ENCODE measurements at regions not wholly inside any gene's neighbourhood (a gene's known extent, or its start where the extent isn't known, plus 50 kb on each side); places are given as distances from the start of the nearest gene placed in this dataset.

DNA sequence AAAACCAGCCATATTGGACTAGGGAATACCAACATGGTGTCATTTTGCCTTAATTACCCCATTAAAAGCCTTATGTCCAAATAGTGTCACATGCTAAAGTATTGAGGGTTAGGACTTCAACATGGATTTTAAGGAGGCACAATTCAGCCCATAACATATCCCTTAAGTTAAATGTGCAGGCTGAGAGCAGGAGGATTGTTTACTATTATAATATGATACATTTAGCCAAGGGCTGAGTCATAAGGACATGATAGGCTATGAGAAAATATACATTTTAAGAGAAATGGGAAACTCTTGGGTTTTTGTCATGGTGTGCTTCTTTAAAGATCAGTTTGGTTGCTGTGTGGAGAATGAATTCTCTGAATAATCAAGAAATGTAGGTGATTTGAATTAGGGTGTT is 136.8 kb downstream of the RDH14 start:
- no peak for DNase-seq

DNA sequence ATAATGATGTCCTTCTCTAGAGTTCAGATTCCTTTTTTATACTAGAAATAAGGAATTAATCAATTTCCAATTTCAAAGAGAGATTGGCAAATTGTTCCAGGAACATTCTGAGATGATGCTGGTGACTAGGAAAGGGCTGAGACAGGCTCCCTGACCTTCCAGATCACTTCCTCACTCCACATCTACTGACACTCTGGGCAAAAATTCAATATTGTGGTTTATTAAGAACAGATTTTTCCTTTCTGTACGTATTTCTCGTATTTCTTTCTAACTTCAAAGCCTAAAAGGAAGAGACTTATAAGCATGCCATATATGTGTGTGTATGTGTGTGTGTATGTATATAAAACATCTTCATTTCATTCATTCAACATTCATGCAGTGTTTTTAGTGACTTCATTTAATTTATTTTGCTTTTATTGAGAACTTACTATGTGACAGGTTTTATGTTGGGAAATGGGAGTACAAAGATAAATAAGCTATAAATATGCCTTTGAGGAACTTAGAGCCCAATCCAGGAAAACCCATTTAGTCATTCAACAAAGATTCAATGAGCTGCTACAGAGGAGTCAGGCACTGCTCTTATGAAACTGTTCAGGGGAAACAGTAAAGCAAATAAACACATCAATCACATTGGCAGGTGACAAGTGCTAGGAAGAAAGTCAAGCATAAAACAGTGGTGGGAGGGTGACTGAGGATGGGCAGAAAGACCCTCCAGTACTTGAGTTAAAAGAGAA is 137.9 kb downstream of the RDH14 start:
- no peak for DNase-seq

DNA sequence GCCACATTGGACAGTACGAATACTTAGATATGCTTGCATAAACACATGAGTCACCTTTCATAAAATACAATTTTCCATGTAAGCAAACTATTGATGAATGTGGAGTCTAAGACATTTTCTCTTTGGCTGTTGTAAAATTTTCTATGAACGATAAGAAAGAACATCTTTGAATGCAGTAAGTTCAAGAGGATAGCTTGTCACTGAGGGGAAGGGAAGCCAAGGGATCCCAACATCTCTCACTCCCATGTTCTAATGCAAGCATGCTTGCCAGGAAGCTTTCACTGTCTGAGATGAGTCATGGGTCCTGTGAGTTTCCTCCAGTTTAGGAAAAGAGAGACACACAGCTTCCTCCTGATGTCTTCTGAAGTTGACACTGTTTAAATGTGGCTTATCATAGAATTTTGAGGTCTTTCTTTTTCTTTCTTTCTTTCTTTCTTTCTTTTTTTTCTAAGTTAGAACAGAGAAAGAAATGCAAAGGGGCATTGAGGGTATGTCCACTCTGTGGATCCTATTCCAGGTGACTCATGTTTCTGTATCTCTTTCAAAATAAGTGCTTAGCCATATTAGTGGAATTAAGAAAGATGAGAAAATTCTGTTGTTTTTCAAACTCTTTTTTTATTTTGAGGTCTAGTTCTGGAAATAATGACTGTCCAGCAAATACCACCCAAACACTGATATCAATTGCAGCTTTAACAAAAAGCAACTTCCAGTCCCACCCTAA is 146.6 kb downstream of the RDH14 start:
- no peak for DNase-seq

DNA sequence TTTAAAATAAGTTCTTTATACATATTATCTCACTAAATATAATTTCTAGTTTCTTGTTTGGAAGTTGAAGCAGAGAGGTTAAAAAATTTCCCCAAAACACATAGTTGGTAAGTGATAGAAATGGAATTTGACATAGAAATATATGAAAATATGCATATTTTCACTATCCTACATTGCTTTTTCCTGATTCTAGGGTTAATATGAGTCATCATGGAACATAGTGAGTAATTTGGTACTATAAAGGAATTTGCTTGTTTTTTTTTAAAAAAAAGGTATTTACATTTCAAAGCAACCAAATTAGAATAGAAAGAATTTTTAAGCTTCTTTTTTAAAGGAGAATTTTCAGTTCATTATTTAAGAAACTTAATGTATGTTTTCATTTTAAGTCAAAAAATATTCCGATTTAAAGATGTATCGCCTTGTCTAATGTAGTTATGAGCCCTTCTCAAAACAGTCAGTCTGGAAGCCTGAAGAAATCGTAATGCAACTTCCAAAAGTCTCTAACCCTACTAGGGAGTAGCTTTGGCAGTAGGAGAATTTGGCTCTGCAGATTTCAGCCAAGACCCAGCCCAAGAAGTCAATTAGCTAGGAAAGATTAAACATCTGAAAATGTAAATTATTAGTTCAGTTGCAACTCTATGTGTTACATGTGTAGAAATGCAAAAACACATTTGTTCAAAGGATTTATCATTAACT is 147.3 kb downstream of the RDH14 start:
- no peak for DNase-seq

DNA sequence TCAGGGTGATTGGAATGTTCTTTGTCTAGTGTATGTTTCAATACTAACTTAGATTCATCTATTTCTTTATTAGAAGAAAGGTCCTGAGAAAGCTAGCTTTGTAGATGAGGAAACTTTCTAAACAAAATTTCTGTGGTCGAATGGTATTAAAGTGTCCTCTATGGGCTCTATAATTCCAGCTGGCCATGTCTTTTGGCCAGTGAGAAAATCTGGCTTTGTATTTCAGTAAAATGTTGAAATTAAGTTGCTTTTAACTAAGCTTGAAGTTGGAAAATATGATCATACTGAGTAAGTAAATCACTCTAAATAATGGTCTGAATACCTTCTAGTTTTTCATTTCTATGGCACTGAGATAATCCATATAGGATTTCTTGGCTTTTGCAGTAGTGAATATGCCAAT is 148.8 kb downstream of the RDH14 start:
- no peak for DNase-seq

DNA sequence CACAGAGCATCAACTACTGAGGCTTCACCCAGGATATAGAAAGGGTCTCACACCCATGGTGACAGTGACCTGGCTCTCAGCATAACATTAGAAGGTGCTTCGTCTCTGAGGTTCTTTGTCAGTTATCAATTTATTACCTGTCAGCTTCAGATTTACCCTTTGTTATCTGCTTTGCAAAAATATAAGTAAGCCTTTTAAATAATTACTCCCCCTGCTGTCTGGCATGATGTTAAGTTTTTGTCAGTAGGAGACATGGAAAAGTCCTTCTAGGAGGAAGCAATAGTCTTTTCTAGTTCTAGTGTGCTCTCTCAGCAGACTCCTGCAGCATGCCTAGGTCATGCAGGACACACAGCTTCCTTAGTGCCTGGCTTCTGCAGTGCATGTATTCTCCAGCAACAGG is 149.9 kb downstream of the RDH14 start:
- DNase-seq: no peak

DNA sequence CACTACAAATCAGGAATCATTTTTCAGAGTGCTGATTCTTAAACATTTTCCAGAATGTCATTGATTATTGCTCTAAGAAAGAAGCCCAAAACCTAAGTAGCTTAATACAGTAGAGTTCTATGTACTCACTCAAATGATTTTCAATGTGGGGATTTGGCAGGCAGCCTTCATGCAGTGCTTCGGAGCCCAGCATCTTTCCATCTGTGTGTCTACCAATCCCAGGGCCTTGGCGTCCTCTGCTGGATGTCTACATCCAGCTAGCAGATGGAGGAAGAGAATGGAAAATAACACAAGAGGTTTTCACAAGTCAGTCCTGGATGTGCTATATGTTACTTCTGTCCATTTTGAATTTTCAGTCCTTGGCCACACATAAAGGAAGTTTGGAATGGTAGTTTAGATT is 151.8 kb downstream of the RDH14 start:
- DNase-seq: no peak

DNA sequence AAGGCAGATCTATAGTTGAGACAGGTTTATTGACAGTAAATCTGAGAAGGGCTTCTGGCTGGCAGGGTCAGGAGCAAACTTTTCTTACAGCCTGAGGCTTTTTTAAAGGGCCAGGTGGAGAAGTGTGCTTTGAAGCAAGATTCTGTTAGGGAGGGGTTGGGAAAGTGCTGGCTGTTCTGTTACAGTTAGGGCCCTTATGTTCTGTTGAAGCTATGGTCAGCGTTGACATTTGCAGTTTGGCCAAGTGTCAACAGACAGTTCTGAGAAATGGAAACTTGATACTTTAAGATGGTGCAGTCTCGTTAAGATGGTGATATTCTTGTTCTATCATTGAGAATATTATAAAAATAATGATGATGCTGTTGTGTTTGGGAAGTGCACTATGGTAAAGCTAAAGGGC is 154.2 kb downstream of the RDH14 start:
- DNase-seq: no peak

DNA sequence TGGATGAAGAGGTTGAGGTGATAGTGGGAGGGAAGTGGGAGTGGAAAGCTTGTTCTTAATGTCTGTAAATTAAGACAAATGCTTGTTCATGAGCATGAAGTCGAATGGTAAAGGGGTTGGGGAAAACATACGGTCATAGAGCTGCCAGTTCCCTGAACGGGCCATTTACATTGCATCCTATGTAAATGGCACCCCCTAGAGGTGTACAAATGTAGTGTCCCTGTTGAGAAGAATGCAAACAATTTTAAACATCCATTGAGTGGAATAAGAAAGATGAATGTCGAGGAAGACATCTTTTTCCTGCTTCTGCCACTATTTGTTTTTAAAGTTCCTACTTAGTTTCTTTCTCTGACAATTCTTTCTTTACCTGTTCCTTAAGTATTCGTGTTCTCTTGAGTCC is 155.7 kb downstream of the RDH14 start:
- peak in 1 of 2 experiments; percentile 5 for DNase-seq

DNA sequence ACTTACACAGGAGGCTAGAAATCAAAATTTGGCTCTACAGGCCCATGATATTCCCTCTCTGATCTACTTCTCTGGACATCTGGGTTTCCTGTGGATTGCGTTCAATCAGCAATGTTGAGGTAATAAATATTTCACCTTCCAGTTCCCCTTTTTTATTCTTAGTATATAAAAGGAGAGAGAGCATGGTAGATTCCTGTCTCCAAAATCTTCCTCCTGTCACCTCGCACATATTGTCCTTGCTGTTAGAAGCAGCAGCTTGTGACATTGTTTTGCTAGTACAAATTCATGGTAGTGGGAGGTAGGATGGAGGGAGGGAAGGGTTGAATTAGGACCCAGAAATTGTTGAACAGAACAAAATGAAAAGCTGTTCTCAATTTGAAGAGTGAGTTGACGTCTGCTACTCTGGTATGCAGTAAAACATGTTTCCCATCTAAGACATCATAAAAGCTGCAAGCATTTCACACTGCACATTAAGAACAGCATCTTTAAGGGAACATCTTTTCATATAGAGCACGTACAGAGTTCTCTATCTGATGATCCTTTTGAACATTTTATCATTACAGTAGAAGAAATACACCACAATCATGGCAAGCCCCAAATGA is 156.4 kb downstream of the RDH14 start:
- DNase-seq: no peak

DNA sequence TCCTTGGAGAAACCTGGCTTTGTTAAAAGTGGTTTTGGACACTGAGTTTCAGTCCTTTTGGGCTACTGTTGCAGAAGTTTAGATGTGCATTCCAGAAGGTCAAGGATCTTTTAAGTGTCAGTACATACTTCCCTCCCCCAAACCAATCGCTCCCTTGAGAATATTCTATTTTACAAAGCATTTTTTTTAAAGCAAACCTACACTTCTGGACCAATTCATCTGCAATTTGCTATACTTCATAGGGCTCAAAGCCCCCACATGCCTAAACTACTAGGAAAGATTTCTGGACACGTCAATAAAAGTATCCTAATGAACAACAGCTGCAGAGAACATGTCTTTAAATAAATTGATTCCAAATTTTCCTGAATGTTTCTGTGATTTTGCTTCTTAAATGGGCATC is 157.6 kb downstream of the RDH14 start:
- DNase-seq: no peak

DNA sequence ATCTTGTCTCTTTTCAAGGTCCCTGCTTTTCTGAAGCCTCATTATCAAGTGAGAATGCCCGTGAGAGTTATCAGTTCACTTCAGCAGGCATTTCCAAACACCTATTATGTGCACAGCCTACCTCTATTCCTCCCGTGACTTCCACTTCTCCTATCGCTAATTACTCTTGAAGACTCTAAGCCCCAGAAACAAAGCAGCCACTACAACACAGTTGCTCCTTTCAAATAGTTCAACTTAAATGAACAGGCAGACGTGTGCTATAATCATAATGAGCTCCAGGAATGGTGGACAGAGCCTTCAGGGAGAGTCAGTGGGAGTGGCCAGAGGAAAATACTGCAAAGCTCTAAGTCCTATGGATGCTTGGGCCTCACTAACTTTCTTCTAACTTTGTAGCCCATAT is 159.0 kb downstream of the RDH14 start:
- DNase-seq: no peak

DNA sequence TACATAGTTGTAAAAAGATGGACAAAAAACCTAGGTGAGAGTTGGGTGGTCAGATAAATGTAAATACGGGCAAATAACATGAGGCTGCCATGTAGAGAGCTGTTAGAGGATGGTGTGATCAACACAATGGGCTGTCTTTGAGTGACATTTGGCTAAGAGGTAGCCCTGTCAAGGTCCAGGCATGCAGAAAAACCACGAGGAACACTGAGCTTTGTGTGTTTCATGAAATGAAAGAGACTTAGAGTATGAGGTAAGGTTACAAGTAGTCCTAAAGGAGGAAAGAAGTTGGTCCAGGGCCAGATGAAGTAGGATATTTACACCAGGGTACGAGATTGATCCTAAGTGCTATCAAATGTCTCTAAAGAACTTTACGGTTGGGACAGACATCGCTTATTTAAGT is 160.9 kb downstream of the RDH14 start:
- no peak for DNase-seq

DNA sequence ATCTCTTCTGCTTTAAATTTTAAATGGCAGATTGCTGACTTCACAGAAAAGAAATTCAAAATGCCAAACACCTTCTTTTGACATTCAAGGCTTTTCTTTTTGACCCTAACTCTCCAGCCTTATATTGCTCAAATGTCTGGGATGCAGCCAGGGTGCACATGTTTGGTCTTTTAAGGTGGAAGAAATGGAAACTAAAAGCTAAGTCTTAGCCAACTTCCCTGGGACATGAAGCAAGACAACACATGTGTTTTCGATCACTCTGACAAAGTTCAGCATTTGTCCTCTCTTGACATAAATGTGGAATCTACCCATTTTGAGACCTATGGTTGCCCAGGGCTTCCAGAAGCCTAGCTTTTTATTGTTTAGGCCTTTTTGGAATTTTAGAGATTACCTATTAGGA is 161.6 kb downstream of the RDH14 start:
- DNase-seq: no peak

DNA sequence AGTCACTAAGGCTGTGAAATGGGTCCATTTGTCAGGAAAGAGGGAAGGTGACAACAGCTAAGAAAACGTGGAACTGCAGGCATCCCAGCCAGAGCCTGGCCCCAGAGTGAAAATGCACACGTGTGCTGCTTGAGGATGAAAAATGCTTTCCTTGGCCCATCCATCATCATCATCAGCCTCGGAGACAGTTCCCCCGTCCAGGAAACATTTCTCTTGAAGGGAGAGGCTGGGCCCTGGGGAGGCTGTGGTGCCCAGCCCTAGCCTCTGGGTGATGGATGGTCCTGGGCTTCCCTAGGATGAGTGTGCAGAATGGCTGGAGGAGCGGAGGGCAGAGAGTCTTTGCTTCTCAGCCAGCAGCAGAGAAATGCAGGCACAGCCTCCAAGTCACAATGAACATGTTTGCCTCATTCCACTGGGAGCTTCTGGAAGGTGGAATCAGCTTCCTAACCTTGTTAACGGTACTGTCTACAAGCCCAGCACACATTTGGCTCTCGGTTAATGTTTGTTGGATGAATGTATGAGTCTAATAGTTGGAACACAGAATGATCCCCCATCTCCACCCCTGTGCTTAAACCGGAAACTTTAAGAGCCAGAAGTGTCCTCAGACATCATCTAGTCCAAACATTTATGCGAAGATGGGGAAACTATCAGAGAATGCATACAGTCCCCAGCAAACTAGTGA is 164.0 kb downstream of the RDH14 start:
- no peak for DNase-seq

DNA sequence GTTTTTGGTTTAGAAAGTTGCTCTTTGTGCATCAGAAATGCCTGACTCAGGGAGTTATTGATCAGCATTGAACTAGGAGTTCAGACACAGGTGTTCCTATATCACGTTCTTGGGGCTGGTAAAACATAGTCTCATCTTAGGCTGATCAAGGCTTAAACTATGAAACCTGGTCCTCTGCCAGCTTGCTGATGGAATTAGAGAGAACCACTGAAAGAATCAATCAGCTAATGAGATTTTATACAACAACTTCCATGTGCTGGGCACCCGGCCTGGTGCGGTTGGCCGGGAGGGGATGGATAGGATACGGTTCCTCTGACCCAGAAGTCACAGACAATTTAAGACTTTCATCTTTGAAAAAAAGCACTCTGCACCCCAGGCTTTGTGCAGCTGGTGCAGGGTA is 164.9 kb downstream of the RDH14 start:
- DNase-seq: no peak

DNA sequence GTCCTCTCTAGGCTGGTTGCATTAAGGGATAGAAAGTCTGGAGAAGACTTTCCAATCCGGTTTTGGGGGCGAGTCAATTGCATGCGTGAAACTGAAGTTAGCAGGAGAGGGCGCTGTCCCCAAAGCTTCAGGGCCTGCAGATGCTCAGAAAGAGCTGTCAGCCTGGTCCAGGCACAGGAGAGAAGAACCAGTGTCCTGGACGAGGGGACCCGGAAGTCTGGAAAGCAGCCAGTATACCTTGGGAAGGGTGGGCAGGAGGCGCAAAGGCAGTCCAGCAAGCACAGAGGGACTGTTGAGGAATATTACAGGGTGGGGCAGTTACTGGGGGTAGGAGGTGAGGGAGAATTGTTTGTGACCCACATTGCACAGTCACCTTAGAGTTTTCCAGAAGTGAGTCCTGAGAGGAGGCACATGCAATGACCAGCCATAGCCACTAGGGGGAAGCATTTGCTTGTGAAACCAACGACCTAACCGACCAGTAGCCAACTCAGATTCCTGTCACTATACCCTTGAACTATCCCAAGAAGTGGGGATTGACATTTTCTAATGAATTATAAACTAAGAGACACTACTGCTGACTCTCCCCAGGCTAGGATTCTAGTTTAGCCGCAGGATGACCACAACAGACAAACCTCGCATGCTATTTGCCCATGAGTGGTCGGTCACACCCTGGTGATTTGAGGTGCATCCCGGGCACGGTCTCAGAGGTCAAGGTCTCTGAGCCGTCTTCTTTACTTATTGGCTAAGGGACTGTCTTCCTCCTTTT is 172.8 kb downstream of the RDH14 start:
- peak; percentile 69 to 73 for DNase-seq

DNA sequence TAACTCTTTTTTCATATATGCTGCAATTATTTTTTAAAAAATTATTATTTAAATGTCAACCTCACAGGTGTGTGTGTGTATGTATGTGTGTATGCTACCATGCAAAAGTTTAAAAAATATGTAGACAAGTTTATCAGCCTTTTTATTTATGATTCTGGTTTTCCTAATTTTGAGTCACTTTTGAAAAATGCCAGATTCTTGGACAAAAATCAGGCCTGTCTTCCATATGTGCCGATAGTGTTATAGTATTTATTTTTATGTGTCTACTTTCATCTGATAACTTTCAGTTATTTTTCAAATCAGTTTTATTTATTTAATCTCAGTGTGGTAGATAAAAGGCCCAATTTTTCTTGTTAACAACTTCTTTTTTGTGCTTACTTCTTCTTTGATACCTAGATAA is 176.2 kb downstream of the RDH14 start:
- no peak for DNase-seq

DNA sequence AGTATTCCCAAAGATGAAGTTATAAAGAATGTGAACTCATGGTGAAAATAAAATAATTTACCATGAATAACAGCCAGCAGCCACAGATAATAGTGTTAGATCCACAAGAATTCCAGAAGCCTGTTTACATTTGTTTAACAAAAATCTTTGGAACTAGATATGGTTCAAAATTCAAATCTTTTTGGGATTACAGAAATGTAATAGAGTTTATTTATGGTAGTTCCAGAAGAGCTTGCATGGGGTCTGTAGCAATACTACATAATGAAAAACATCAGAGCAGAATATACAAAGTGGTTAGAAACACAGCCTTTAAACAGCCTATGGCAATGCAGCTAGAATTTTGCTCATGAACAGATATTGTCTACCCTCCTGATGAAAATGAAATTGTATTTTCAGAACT is 179.1 kb downstream of the RDH14 start:
- no peak for DNase-seq

DNA sequence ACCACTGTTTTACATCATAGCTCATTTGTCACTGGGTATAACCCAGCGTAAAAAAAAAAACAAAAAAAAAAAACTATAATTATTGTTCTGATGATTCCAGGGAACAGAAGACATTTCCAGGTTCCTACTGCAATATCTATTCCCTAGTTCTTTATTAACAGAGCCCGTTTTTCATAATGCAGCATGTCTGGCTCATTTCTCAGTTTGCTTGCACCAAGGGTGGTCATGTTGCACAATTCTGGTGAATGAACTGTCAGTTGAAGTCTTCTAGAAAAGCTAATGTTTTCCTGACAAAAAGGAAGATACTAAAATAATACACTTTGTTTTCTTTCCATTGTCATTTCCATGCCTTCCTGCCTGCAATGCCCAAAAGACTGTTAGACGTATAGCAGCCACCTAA is 180.1 kb downstream of the RDH14 start:
- no peak for DNase-seq

DNA sequence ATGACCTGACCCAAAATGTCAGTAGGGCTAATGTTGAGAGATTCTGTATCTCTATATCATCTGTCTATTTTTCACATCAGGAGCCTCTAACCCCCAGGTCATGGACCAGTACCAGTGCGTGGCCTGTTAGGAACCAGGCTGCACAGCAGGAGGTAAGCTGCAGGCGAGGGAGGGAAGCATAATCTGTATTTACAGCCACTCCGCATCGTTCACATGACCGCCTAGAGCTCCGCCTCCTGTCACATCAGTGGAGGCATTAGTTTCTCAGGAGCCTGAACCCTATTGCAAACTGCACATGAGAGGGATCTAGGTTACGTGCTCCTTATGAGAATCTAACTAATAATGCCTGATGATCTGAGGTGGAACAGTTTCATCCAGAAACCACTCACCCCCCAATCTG is 180.6 kb downstream of the RDH14 start:
- no peak for DNase-seq

DNA sequence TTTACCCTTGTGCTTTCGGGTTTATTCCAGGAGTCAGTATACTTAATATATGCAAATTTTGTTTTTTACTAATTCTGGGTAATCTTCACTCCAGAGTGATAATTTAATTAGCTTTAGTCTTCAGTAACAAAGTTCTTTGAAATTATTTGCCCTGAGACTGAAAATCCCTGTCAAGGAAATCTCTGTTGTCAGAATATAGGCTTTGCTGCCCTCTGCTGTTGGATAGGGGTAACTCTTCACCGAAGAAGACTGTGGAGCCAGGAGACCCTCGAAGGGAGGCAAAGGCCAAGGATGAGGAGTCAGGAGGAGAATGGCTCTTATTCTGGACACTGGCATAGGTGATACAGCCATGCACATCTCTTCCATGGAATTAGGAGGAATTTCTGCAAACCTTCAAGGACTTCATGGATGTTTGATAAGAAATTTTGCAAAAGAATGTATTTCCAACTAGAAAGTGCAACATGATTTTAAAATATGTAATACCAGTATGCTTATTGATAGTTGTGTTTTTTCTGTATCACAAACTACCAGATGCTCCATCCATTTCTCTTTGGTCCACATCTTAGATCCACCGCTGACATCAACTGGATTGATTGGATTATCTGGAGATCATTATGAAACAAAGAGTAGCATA is 182.3 kb downstream of the RDH14 start:
- peak; percentile 5 to 12 for DNase-seq

Data from SHP77 (cell line).